DND-41 (cell line): ENCODE measurements at regions not wholly inside any gene's neighbourhood (a gene's known extent, or its start where the extent isn't known, plus 50 kb on each side); places are given as distances from the start of the nearest gene placed in this dataset.

Experiments used
- EZH2 ChIP-seq: IDR thresholded peaks from 3 replicates; pipeline ENCODE4 v1.6.1; 2012; ENCODE audit warnings: borderline replicate concordance, low read depth, mild to moderate bottlenecking, moderate library complexity, low read length, inconsistent platforms; ENCODE audit not compliant: severe bottlenecking
- TF ChIP-seq, protein P1 (sequence below): IDR thresholded peaks from 2 replicates; pipeline ENCODE4 v1.5.1; 2012; ENCODE audit warnings: borderline replicate concordance, low read length, moderate library complexity, mild to moderate bottlenecking; ENCODE audit not compliant: poor library complexity, severe bottlenecking; ENCODE audit errors: extremely low read depth

DNA sequence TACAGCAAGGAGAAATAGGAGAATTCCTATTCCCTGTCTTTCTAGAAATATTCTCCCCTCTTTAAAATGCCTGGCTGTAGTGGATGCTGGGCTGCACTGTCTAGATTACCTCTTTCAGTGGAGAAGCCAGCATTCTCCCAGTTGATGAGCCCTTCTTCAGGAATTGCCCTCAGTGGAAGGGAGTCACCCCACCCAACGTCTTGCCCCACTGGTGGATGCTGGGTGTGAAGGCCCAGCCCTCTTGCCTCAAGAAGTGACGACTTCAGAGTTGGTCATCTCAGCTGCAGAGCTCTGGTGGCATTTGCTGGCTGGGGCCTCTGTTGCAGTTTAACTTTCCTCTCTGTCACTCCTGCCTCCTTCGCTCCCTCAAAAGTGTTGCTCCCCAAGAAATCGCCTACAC is 248.2 kb downstream of the ATG4C start:
- TF ChIP-seq, protein P1, sequence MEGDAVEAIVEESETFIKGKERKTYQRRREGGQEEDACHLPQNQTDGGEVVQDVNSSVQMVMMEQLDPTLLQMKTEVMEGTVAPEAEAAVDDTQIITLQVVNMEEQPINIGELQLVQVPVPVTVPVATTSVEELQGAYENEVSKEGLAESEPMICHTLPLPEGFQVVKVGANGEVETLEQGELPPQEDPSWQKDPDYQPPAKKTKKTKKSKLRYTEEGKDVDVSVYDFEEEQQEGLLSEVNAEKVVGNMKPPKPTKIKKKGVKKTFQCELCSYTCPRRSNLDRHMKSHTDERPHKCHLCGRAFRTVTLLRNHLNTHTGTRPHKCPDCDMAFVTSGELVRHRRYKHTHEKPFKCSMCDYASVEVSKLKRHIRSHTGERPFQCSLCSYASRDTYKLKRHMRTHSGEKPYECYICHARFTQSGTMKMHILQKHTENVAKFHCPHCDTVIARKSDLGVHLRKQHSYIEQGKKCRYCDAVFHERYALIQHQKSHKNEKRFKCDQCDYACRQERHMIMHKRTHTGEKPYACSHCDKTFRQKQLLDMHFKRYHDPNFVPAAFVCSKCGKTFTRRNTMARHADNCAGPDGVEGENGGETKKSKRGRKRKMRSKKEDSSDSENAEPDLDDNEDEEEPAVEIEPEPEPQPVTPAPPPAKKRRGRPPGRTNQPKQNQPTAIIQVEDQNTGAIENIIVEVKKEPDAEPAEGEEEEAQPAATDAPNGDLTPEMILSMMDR, result no peak
- TF ChIP-seq EZH2, result no peak
